HEK293T (cell line): ENCODE measurements at regions not wholly inside any gene's neighbourhood (a gene's known extent, or its start where the extent isn't known, plus 50 kb on each side); places are given as distances from the start of the nearest gene placed in this dataset.

Source experiments
- HDGF ChIP-seq: fragments of 450-650 bp; IDR thresholded peaks from 2 replicates; pipeline ENCODE4 v1.6.1; 2017; ENCODE audit warnings: antibody characterized with exemption, borderline replicate concordance
- NFRKB ChIP-seq: fragments of 450-650 bp; IDR thresholded peaks from 2 replicates; pipeline ENCODE4 v1.6.1; 2016; ENCODE audit warnings: mild to moderate bottlenecking, moderate library complexity
- SP1 ChIP-seq: fragments of 450-650 bp; IDR thresholded peaks from 2 replicates; pipeline ENCODE4 v1.6.1; 2017
- SUZ12 ChIP-seq: fragments of 450-650 bp; IDR thresholded peaks from 2 replicates; pipeline ENCODE4 v1.6.1; 2016; ENCODE audit warnings: mild to moderate bottlenecking
- TARDBP ChIP-seq: fragments of 450-650 bp; IDR thresholded peaks from 2 replicates; pipeline ENCODE4 v1.6.1; 2016

- no peak for TF ChIP-seq SUZ12
- TF ChIP-seq SP1: no peak
- TF ChIP-seq TARDBP: no peak
- TF ChIP-seq NFRKB: no peak
- no peak for TF ChIP-seq HDGF
Measured at GRCh38 chr5:60445921-60446320, 254.0 kb downstream of the DEPDC1B start.
